ENCODE measurements at regions not wholly inside any gene's neighbourhood (a gene's known extent, or its start where the extent isn't known, plus 50 kb on each side); places are given as distances from the start of the nearest gene placed in this dataset.

- no peak for DNase-seq
Observed at GRCh38 chr10:131446171-131446570, 134.7 kb upstream of the TCERG1L start.

GRCh38 chr10:131448171-131448570, 136.7 kb upstream of the TCERG1L start:
- no peak for DNase-seq

GRCh38 chr10:131448883-131449282, 137.4 kb upstream of the TCERG1L start:
- no peak for DNase-seq

- no peak for DNase-seq
Observed at GRCh38 chr10:131450216-131450765, 138.8 kb upstream of the TCERG1L start.

- DNase-seq: no peak
Observed at GRCh38 chr10:131451407-131452015, 140.0 kb upstream of the TCERG1L start.

- no peak for DNase-seq
Observed at GRCh38 chr10:131452926-131453720, 141.6 kb upstream of the TCERG1L start.

- no peak for DNase-seq
Observed at GRCh38 chr10:131453721-131454634, 142.5 kb upstream of the TCERG1L start.

- DNase-seq: no peak
Observed at GRCh38 chr10:131456411-131456810, 144.9 kb upstream of the TCERG1L start.

GRCh38 chr10:131461093-131461492, 149.6 kb upstream of the TCERG1L start:
- no peak for DNase-seq

- DNase-seq: no peak
Observed at GRCh38 chr10:131464789-131465188, 153.3 kb upstream of the TCERG1L start.

- DNase-seq: no peak
Observed at GRCh38 chr10:131469551-131469950, 158.0 kb upstream of the TCERG1L start.

- DNase-seq: no peak
Observed at GRCh38 chr10:131473645-131474044, 162.1 kb upstream of the TCERG1L start.

GRCh38 chr10:131474416-131474815, 162.9 kb upstream of the TCERG1L start:
- no peak for DNase-seq

- no peak for DNase-seq
Observed at GRCh38 chr10:131475043-131475442, 163.5 kb upstream of the TCERG1L start.

GRCh38 chr10:131475803-131476202, 164.3 kb upstream of the TCERG1L start:
- no peak for DNase-seq

- DNase-seq: no peak
Observed at GRCh38 chr10:131477457-131478121, 166.1 kb upstream of the TCERG1L start.

GRCh38 chr10:131478377-131478989, 167.0 kb upstream of the TCERG1L start:
- no peak for DNase-seq

GRCh38 chr10:131480066-131480465, 168.5 kb upstream of the TCERG1L start:
- DNase-seq: no peak

GRCh38 chr10:131480861-131481260, 169.3 kb upstream of the TCERG1L start:
- DNase-seq: no peak

- no peak for DNase-seq
Observed at GRCh38 chr10:131485732-131486131, 174.2 kb upstream of the TCERG1L start.

GRCh38 chr10:131487822-131488221, 176.3 kb upstream of the TCERG1L start:
- DNase-seq: no peak

- DNase-seq: no peak
Observed at GRCh38 chr10:131490991-131491594, 179.6 kb upstream of the TCERG1L start.
